Activated B cell treated with CpG ODN at 0.5 μM for 24 hours (primary cell): ENCODE measurements at regions not wholly inside any gene's neighbourhood (a gene's known extent, or its start where the extent isn't known, plus 50 kb on each side); places are given as distances from the start of the nearest gene placed in this dataset.

Experiments
- ATAC-seq: fragments of 200-7000 bp; cut with Tn5 transposase; one replicate; pipeline ENCODE4 v1.10.0; 2021; ENCODE audit warnings: low read depth, mild to moderate bottlenecking, moderate library complexity
- CTCF ChIA-PET: fragments of 350-600 bp; sonication (Branson Sonifier 250); formaldehyde crosslinking; loops from one replicate; lab custom pipeline; 2021; ENCODE audit warnings: antibody characterized with exemption; lab: Charles Lee
- POLR2A ChIA-PET: fragments of 350-600 bp; sonication (Branson Sonifier 250); formaldehyde crosslinking; loops from one replicate; lab custom pipeline; 2021; ENCODE audit warnings: antibody characterized with exemption; lab: Charles Lee
- DNase-seq: peaks from one replicate; pipeline ENCODE4 v3.0.0; 2022
- H3K27ac Mint-ChIP-seq: one replicate; pipeline ENCODE4 v1.8.0; 2020; ENCODE audit warnings: mixed read lengths
- H3K27me3 Mint-ChIP-seq: one replicate; pipeline ENCODE4 v1.8.0; 2021; ENCODE audit warnings: mixed read lengths
- H3K36me3 Mint-ChIP-seq: one replicate; pipeline ENCODE4 v1.8.0; 2021; ENCODE audit warnings: low read depth, mixed read lengths
- H3K4me1 Mint-ChIP-seq: one replicate; pipeline ENCODE4 v1.8.0; 2021; ENCODE audit warnings: mixed read lengths
- H3K4me3 Mint-ChIP-seq: one replicate; pipeline ENCODE4 v1.8.0; 2020; ENCODE audit warnings: mild to moderate bottlenecking, mixed read lengths
- H3K9me3 Mint-ChIP-seq: one replicate; pipeline ENCODE4 v1.8.0; 2020; ENCODE audit warnings: mixed read lengths
- intact Hi-C: fragments of 100-400 bp; cut with micrococcal nuclease; formaldehyde crosslinking; loops from one replicate; pipeline ENCODE4 v1.15.1; 2024
- TF ChIP-seq, protein P1 (sequence below): fragments of 200-600 bp; IDR thresholded peaks from one replicate; pipeline ENCODE4 v1.8.0; 2022; ENCODE audit warnings: antibody characterized with exemption, mild to moderate bottlenecking

DNA sequence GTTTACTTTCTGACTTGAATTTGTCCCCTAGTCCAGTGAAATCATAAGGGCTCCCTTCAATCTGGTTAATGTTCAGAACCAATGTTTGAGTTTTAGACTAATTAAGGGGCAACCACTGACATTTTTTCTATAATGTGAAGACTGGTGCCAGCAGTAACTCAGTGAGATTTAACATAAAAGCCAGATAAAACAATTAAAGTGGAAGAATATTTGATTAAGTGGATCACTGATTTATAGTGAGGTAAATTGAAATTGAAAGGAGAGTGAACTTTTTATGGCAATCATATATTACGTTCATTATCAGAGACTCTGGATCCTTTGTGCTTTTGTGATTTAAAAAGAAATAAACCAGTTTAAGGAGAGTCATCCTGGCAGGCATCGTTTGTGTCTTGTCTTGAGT lies 246.8 kb downstream of the GATA3 start:
- no peak for DNase-seq
- TF ChIP-seq, protein P1, sequence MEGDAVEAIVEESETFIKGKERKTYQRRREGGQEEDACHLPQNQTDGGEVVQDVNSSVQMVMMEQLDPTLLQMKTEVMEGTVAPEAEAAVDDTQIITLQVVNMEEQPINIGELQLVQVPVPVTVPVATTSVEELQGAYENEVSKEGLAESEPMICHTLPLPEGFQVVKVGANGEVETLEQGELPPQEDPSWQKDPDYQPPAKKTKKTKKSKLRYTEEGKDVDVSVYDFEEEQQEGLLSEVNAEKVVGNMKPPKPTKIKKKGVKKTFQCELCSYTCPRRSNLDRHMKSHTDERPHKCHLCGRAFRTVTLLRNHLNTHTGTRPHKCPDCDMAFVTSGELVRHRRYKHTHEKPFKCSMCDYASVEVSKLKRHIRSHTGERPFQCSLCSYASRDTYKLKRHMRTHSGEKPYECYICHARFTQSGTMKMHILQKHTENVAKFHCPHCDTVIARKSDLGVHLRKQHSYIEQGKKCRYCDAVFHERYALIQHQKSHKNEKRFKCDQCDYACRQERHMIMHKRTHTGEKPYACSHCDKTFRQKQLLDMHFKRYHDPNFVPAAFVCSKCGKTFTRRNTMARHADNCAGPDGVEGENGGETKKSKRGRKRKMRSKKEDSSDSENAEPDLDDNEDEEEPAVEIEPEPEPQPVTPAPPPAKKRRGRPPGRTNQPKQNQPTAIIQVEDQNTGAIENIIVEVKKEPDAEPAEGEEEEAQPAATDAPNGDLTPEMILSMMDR: no peak
- CTCF ChIA-PET: no interaction called here

DNA sequence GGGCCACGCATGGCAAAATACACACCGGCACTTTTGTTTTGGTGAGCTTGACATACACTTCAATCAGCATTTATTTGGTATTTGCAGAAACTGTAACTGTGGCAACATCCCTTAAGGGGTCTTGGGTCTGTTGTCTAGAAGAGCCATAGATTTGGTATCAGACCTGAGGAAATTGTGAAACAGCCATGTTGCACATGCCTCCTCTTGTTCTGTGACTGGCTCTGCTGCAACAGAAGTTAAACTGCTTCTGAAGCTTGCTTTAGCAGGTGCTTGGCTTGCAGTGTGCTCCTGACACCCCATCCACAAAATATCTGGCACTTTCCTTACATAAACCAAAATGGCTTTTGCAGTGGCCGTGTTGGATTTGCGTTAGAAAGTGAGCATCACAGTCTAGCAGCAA lies 247.3 kb downstream of the GATA3 start:
- no peaks in the 10 kb centered on the region for H3K9me3 Mint-ChIP-seq

More for the DNA sequence above, 246.8 kb downstream of the GATA3 start:
- no peaks in the 10 kb centered on the region for H3K36me3 Mint-ChIP-seq
- no peak for ATAC-seq
- H3K27ac Mint-ChIP-seq: no peak overlapping the region
- no peaks in the 10 kb centered on the region for H3K4me1 Mint-ChIP-seq
- H3K4me3 Mint-ChIP-seq: no peak overlapping the region
- no peaks in the 10 kb centered on the region for H3K9me3 Mint-ChIP-seq
- POLR2A ChIA-PET: no interaction called here
- H3K27me3 Mint-ChIP-seq: no peaks in the 10 kb centered on the region
- intact Hi-C loops: no loop called here

DNA sequence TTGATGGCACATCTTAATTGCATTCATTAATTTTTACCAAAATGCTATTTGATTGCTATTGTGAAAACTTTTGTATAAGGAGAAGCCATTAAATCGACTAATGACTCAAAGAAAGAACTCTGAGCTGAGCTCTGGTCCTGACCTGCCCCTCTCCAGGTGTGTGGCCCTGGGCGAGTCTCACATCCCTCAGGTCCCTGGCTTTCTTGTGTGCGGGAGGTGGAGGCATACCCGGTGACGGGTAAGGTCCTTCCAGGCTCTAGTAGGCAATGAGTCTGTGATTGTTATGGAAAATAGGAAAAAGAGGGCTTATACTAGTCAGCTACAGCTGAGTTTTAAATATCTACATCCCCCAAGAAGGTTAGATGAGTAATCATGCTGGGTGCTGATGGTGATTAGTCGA lies 248.1 kb downstream of the GATA3 start:
- CTCF ChIA-PET: no interaction called here
- intact Hi-C loops: no loop called here
- ATAC-seq: no peak
- Mint-ChIP-seq H3K36me3 (no peaks in the 10 kb centered on the region), H3K4me3 (no peak overlapping the region), H3K27me3 (no peaks in the 10 kb centered on the region), H3K27ac (no peak overlapping the region), H3K9me3 (no peaks in the 10 kb centered on the region), H3K4me1 (no peaks in the 10 kb centered on the region)
- no peak for DNase-seq
- POLR2A ChIA-PET: no interaction called here
- TF ChIP-seq, protein P1: no peak

More for the DNA sequence above, 247.3 kb downstream of the GATA3 start:
- no peaks in the 10 kb centered on the region for H3K4me1 Mint-ChIP-seq
- ChIA-PET POLR2A (no interaction called here), CTCF (no interaction called here)
- no peak overlapping the region for H3K27ac Mint-ChIP-seq
- intact Hi-C loops: no loop called here
- H3K36me3 Mint-ChIP-seq: no peaks in the 10 kb centered on the region
- no peak overlapping the region for H3K4me3 Mint-ChIP-seq
- H3K27me3 Mint-ChIP-seq: no peaks in the 10 kb centered on the region
- ATAC-seq (no peak), DNase-seq (no peak)
- TF ChIP-seq, protein P1: no peak

DNA sequence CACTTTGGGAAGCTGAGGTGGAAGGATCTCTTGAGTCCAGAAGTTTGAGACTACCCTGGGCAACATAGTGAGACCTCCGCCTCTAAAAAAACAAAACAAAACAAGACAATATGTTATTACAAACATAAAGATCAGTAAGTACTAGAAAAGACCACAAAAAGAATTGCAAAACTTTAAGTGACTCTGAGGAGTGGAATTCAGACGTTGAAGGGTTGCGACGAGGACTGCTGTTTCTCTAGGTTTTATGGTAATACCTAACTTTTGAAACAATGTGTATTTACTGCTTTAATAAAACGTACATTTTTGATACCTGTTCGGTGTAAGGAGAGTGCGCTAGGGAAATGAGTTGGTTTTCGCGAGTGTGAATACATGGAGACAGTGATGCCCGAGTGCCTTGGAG lies 250.4 kb downstream of the GATA3 start:
- intact Hi-C loops: no loop called here
- POLR2A ChIA-PET: no interaction called here
- DNase-seq: no peak
- no peak for ATAC-seq
- Mint-ChIP-seq H3K27me3 (no peaks in the 10 kb centered on the region), H3K9me3 (no peaks in the 10 kb centered on the region), H3K36me3 (no peaks in the 10 kb centered on the region), H3K4me1 (no peaks in the 10 kb centered on the region), H3K4me3 (no peak overlapping the region), H3K27ac (no peak overlapping the region)
- TF ChIP-seq, protein P1: no peak
- CTCF ChIA-PET: no interaction called here

DNA sequence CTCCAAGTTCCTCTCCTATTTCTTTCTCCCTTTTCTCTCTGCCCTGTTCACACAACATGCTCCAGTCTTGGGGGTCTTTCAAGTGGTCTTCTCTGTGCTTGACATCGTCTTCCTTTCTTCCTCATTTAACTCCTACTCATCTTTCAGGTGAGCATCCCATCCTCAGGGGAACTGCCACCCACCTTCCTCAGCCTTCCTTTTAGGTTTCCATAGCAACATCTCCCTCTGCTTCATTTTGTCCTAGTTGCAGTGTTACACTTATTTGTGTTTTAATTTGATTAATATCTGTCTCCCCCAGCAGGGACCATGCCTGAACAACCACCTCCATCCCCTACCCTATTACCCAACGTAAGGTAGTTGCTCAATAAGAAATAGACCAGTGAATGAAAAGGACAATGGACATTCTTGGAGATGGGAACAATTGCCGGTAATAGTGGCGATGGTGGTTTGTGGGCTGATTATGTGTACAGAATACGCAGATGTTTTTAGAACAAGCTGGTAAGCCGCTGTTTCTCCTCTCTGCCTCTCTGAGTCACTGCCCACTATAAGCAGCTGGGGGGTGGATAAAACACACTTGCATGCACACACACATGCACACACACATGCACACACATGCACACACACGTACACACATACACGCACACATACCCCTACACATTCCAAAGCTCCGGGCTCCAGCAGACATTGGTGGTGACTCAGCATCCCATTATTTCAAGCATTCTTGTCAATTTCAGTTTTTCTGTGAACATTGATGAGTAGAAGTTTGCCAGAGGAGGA lies 251.6 kb downstream of the GATA3 start:
- no peak for DNase-seq
- no peaks in the 10 kb centered on the region for H3K27me3 Mint-ChIP-seq
- POLR2A ChIA-PET: no interaction called here
- CTCF ChIA-PET: no interaction called here
- H3K27ac Mint-ChIP-seq: no peak overlapping the region
- intact Hi-C loops: no loop called here
- TF ChIP-seq, protein P1: no peak
- ATAC-seq: no peak
- no peak overlapping the region for H3K4me3 Mint-ChIP-seq
- H3K4me1 Mint-ChIP-seq: no peaks in the 10 kb centered on the region
- no peaks in the 10 kb centered on the region for H3K9me3 Mint-ChIP-seq
- H3K36me3 Mint-ChIP-seq: no peaks in the 10 kb centered on the region
